Retinal pigment epithelial cell (primary cell): ENCODE measurements at regions not wholly inside any gene's neighbourhood (a gene's known extent, or its start where the extent isn't known, plus 50 kb on each side); places are given as distances from the start of the nearest gene placed in this dataset.

Experiments used
- DNase-seq: peaks from one replicate; pipeline ENCODE4 v3.0.0-alpha.2; 2010; ENCODE audit warnings: low read depth
- H3K4me3 ChIP-seq: 2 replicates; pipeline ENCODE4 v1.5.1; 2011; ENCODE audit warnings: mild to moderate bottlenecking, low read length, control low read depth, moderate library complexity
- CTCF ChIP-seq: conservative IDR thresholded peaks from 2 replicates; pipeline ENCODE4 v1.5.1; 2011; ENCODE audit warnings: low read depth, low read length, control low read depth, inconsistent platforms

GRCh38 chr4:160652790-160653189 is 1511.0 kb downstream of the FSTL5 start:
- DNase-seq: no peak
- no peak for TF ChIP-seq CTCF
- H3K4me3 ChIP-seq: no peak overlapping the region

GRCh38 chr4:160675550-160675949 is 1488.2 kb downstream of the FSTL5 start:
- no peak overlapping the region for H3K4me3 ChIP-seq
- no peak for TF ChIP-seq CTCF
- DNase-seq: no peak

GRCh38 chr4:160685729-160686128 is 1478.1 kb downstream of the FSTL5 start:
- DNase-seq: no peak
- TF ChIP-seq CTCF: no peak
- no peak overlapping the region for H3K4me3 ChIP-seq

- TF ChIP-seq CTCF: no peak
- H3K4me3 ChIP-seq: no peak overlapping the region
- DNase-seq: no peak
Observed at GRCh38 chr4:160701671-160702070, 1462.1 kb downstream of the FSTL5 start.

- no peak for TF ChIP-seq CTCF
- H3K4me3 ChIP-seq: no peak overlapping the region
- DNase-seq: no peak
Observed at GRCh38 chr4:160709026-160709425, 1454.8 kb downstream of the FSTL5 start.

GRCh38 chr4:160709546-160709945 is 1454.3 kb downstream of the FSTL5 start:
- DNase-seq: no peak
- no peak for TF ChIP-seq CTCF
- no peak overlapping the region for H3K4me3 ChIP-seq

- no peak overlapping the region for H3K4me3 ChIP-seq
- DNase-seq: no peak
- TF ChIP-seq CTCF: no peak
Observed at GRCh38 chr4:160716551-160716950, 1447.2 kb downstream of the FSTL5 start.
